HG03060 (cell line): ENCODE measurements at regions not wholly inside any gene's neighbourhood (a gene's known extent, or its start where the extent isn't known, plus 50 kb on each side); places are given as distances from the start of the nearest gene placed in this dataset.
"Not testable (repeated sequence)": the region's sequence is repeated elsewhere in the genome, so short reads cannot be mapped to it uniquely, and the experiment has no call there.

Source experiments
- ATAC-seq: cut with Tn5 transposase; IDR thresholded peaks from one replicate; pipeline ENCODE4 v1.9.1; 2021; ENCODE audit warnings: low read depth, moderate number of reproducible peaks; ENCODE audit not compliant: unreplicated experiment

DNA sequence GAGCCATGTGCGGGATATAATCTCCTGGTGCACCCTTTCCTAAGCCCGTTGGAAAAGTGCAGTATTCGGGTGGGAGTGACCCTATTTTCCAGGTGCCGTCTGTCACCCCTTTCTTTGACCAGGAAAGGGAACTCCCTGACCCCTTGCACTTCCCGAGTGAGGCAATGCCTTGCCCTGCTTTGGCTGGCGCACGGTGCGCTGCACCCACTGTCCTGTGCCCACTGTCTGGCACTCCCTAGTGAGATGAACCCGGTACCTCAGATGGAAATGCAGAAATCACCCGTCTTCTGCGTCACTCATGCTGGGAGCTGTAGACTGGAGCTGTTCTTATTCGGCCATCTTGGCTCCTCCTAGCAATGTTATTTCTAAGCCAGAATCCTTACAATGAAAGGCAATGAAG is 121.1 kb downstream of the TAF11L14 start:
- ATAC-seq = not testable (repeated sequence)

DNA sequence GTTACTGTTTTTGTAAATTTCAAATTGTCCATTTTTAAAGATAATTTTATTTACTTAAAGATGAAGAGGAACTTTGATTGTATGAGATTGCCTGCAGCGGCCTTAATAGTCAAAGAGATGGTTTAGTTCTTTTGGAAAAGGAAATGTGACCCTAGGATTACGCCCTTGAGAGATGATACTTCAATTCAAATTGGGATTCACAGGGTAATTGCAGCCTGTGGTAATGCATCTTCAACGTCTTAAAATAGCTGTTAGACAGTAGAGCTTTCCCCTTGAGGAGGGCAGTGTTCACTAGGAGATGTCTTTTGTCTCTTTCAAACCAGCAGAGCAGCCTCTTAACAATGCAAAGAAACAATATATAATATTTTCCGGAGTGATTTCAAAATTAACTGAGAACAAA is 127.1 kb downstream of the TAF11L14 start:
- no peak for ATAC-seq

DNA sequence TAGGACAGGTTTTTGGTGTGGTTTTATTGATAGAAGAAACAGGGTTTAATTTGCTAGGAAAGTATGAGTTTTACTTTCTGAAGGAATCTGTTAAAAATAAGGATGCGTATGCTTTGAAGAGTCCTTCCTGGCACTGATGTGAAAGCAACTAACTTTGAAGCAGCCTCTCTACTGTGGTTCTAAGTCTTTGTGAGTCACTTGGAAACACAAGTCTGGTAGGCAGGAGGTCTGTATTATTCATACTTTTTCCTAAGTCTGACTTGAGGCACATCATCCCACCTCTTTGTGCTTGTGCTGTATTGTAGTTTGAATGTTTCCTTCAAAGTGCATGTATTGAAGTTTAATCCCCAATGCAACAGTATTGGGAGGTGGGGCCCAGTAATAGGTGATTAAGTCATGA is 129.0 kb downstream of the TAF11L14 start:
- ATAC-seq = no peak

DNA sequence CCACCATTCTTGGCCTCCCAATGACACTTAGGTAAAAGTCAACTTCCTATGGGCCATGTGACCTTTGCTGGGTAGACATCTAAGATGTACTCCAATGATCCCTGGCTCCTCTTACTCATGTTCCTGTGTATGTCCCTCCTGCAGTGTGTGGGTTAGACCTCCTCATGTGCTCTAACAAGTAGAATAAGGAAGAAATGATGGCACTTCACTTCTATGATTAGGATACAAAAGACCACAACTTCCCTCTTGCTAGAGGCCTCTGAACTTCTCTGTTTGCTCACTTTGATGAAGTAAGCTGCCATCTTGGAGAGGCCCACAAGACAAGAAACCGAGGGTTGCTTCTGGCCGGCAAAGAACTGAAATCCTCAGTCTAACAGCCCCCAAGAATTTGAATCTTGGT is 131.8 kb downstream of the TAF11L14 start:
- ATAC-seq = no peak

DNA sequence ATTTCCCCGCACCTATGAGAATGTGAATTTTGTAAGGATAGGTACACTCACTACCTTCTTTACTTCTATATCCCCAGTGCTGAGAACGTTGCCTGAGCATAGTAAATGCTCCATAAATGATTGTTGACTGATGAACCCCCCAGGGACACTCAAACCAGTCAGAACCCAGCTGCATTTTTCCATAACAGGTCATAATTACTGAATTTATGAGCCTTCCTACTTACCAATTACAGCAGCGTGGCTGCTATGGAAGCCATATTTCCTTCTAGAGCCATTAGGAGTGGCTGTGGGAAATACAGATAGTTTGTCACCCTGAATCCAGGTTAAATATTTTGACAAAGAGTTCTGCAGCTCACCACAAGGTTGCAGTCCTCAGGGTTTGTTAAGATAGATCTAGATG is 135.0 kb downstream of the TAF11L14 start:
- ATAC-seq = no peak

DNA sequence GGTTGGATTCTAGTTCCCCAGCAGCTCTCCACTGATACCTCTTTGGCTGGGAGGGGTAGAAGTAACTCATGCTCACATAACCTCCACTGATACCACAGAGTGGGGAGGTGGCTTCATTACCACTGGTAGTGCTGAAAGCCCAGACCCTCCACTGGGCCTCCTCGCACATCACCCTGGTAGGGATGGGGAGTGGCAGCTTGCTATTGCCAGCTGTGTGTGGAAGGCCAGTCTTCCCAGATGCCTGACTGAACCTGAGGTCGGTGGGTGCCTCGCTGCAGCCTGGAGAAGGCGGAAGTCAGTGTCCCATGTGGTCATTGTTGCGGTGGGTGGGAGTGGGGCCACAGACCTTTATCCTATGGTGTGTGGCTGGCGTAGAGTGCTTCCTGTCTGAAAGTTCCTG is 138.0 kb downstream of the TAF11L14 start:
- ATAC-seq = no peak

DNA sequence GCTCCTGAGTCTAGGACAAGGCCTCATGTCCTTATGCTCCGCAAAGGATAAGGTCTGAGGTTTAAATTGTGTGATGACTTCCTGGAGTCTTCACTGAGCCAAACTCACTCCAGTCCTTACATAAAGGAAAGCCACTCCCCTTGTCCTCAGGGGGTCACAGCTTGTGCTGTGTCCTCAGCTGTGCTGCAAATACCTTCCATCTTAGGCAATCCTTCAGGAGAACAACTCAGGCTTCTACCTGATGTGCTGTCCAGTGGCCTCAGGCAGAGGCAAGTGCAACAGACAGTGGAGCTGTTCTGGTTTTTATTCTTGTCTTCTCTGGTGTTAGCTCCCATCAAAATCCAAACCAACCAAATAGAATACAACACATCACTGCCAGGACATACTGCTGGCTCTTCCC is 151.5 kb downstream of the TAF11L14 start:
- no peak for ATAC-seq

DNA sequence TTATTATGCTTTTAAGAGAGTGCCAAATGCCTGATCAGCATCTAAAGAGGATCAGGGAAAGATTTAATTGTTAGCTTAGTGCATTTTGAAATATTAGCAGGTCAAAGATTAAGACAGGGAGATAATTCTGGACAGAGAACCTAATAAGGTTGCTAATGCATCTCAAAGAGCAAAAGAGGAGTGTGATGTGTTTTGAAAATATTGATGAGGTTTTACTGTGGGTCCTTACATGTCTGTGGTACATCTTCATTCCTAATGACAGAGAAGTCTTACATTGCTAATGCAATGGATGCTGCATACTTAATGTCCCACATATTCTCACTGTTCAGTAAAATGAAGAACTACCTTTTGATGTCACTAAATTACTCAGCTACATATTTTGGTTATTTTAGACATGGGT is 154.1 kb downstream of the TAF11L14 start:
- ATAC-seq = no peak

DNA sequence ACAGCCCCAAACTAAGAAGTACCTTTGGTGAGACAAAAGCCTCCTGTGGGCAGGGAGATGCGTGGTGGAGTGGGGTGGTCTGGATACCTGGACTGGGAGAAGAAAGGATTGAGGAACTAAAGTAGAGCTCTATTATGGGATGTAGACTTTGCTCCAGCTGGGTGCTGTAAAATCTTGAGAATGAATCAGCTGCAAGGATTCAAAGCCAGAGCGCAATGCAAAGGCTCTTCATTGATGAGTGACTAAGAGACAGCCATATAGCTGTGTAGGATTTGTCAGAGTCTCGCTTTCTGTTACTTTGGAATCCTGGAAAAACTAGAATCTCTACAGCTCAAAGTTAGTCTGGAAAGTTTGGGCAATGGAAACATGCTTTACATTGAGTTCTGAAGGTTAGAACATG is 159.9 kb downstream of the TAF11L14 start:
- no peak for ATAC-seq

DNA sequence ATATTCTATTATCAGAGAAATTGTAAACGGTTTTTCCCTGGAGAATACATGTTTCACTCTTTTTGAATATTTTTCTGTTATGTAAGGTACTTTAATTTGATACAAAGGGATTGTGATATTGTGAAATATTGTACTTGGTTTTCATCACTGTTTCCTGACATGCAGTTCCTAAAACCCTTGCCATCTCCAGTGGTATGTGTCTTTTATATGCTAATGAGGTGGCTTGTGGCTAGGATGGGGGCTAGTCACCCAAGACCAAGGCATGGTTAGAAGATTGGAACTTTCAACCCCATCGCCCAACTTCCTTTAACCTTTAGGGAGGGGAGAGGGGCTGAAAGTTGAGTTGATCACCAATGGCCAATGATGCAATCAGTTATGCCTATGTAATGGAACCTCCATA is 160.6 kb downstream of the TAF11L14 start:
- no peak for ATAC-seq

DNA sequence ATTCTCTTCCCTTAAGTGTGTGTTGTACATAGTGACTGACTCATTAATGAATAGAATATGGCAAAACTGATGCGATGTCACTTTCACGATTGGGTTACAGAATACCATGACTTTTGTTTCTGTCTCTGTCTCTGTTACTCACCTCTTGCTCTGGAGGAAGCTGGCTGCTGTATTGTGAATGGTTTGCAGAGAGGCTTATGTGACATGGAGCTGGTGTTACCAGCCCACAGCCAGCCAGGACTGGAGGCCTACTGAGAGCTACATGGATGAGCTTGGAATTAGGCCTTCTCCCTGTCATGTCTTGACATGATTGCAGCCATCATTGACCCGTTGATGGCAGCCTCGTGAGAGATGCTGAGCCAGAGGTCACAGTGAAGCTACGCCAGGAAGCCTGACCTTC is 161.9 kb downstream of the TAF11L14 start:
- ATAC-seq = no peak

DNA sequence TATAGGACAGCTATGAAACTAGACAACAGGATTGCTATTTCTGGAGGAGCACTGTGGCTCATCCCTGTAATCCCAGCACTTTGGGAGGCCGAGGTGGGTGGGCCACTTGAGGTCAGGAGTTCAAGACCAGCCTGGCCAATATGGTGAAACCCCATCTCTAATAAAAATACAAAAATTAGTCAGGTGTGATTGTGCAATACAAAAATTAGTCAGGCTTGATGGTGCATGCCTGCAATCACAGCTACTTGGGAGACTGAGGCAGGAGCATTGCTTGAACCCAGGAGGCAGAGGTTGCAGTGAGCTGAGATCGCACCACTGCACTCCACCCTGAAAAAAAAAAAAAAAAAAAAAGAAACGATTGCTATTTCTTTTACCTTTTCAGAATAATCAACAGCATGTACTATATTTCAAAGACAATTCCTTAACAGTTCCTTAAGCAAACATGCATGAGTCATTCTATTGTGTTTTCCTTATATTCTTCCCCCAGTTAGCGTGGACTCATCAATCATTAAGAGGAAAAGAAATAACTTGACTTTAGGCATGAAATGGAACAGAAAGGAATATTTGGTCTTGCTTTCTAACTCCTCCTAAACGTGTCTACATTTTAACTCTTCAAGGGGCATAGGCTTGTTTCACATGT is 162.6 kb downstream of the TAF11L14 start:
- ATAC-seq = no peak

DNA sequence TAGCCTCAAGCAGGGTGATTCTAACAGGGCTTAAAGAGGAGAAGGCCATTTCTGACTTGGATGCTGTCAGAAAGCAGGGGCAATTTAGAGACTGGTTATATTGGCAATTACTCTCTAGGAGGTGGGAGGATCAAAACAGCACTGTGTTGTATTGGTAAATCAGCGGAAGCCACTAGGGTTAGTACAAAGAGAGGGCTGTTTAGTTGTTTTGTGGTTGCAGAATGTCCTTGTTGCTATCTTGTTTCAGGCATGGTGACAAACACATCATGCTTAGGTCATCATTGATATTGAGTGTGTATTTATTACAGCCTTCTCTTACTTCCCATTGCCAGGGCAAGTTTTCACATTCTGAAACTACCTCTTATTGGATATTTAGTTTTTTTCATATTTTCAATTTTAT is 165.3 kb downstream of the TAF11L14 start:
- ATAC-seq = no peak

DNA sequence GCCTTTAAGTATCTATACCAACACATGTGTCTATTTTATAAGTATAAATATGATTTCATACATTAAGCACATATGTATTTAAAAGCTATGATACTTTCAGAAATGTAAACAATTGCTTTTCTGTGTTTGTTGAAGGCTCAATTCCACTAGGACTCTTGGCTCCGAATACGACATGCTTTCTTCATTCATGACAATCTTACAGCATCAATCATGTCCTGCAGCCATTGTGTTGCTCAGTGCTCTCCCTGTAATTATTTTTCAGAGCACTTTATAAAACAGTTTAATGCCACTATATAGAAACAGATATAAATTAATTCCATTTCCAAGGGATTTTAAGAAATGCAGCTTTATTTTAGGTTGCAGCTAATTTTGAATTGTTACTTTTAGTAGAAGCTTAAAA is 167.3 kb downstream of the TAF11L14 start:
- ATAC-seq = no peak

DNA sequence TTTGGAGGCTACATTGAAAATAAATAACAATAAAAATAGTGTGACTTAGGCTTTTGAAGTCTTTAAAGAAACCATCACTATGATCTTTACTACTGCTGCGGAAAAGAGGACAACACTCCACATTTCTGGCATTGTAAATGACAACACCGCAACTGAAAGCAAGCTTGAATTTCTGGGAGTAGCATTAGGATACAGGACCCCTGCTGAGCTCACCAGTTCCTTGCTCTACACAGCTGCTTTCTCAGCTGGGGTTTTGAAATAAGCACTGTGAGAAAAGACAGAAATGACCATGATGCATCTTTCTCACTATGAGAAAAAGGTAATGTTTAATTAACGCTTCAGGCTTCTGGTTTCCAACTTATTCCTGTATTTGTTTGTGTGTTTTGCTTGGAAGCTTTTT is 168.0 kb downstream of the TAF11L14 start:
- no peak for ATAC-seq

DNA sequence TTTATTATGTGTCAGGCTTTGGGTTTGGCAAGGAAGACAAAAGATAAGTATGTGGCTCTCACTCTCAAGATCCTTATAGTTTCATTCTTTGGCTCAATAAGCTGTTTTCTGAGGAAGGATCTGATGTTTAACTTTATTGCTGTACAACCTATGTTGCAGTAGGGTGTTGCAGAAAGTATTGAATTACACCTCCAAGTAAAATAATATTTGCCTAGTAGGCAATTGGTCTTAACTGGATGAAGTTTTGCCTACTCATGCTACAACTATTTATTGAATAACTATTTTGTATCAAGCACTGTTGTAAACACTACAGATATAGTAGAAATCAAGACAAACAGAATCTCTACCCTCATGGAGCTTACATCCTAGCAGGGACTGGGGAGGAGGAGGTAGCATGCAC is 169.7 kb downstream of the TAF11L14 start:
- ATAC-seq = no peak

DNA sequence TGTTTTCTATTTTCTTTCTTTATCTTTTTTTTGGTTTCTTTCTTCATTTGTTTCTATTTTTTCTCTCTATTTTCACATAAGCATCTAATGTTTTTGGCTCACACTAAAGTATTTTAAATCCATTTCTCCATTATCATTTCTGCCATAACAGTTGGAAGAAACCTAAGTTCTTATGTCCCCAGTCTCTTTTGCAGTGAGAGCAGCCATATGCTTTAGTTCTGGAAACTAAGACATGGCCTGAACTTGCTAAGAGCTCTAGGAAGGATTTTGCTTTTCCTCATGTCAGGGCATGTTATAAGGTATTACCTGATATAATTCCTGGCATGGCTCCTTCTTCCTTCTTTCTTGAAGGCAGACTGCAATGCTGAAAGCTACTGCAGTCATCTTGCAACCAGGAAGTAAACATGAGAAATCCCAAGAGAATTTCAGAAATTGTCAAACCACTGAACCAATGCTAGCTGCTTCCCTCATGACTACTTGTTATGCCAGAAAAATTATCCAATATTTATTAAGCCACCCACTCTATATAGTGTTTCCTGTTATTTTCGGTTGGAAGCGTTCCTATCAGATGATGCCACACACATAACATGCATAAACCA is 171.1 kb downstream of the TAF11L14 start:
- ATAC-seq = no peak

DNA sequence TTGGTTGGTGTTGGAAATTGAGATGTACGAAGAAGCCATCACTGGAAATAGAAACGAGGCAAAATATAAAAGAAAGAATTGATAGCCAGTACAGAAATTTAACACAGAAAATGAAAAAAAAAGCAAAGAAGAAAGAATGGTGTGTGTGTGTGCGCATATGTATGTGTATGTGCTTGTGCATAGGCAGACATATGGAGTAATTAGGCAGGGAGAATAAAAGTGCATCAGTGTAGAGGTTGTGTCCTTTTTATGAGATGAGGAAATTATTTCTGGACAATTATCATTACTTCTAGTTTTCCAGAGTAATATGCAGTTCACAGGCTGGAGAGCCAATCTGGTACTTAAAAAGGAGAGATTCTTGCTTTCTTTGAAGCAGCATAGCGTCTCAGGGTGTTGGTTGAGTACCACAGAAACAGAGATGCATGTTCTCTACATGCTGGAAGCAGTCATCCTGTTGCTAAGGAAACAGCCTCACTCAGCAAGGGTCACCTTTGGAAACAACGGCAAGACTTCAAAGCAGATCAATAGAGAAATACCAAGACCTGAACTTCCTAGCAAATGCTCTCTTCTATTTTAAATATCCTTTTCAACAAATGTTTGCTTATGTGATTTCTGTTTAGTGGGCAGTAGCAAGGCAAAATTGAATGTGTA is 172.7 kb downstream of the TAF11L14 start:
- ATAC-seq = no peak

DNA sequence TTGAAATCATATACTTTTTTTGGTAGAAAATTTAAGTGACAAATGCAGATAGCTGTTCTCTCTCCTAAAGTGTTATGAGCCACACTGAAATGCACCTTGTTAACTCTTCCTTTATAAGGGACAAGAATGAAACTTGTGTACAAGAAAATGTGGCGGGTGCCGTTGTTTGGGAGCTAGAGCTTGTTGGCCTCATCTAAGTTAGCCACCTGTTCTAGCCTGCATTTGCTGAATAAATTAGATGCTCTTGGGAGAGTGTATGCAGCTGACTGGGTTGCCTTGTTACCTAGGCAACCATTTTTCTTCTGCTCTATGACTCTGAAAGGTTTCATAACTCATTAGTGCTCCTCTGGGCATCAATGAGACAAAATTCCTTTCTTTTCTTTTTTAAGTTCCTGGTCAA is 174.3 kb downstream of the TAF11L14 start:
- no peak for ATAC-seq

DNA sequence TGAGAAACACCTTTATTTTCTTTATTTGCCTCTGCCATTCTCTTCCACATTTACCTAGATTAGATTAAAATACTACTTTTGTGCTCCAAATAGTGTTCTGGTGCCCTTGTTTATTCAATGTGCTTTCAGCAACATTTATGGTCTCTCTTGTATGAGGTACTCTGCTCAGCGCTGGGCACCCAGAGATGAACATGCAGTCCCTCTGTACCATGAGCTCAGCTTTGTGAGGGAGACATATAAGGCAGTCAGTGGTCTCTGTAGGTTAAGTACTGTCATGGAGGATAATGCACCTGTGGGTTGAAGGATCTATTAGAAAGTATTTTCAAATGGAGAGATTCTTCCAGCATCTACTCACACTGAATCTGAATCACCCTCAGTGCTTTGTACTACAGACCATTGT is 176.5 kb downstream of the TAF11L14 start:
- no peak for ATAC-seq

DNA sequence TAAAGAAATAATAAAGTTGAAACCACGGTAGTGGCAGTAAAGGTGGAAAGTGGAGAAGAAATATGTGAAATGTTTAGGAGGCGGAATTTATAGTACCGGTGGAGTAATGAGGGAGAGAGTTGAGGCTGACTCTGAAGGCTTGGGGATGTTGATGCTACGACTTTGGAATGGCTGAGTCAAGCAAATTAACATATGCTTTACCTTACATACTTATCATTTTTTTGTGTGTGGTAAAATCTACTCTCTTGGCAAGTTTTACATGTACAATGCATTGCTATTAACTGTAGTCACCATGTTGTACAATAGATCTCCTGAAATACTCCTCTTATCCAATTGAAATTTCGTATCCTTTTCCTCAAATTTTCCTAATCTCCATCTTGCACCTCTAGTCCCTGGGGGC is 179.0 kb downstream of the TAF11L14 start:
- no peak for ATAC-seq

DNA sequence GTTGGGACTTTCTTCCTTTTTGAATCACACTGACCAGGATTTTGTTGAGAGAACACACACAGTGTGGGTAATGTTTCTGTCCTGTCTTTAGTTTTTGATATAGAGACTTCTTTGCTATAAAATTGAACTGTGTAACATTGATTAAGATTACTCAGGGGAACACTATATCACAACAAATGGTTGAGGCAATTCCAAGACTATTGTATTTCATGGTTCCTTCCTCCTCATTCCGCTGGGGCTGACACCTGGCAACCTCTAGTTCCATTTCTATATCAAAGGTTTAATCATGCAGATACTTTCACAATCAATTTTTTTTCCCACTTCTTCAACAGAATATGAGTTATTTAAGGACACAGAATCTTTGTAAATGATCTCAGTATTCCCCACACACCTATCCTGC is 182.2 kb downstream of the TAF11L14 start:
- no peak for ATAC-seq
